ENCODE measurements at regions not wholly inside any gene's neighbourhood (a gene's known extent, or its start where the extent isn't known, plus 50 kb on each side); places are given as distances from the start of the nearest gene placed in this dataset.

DNA sequence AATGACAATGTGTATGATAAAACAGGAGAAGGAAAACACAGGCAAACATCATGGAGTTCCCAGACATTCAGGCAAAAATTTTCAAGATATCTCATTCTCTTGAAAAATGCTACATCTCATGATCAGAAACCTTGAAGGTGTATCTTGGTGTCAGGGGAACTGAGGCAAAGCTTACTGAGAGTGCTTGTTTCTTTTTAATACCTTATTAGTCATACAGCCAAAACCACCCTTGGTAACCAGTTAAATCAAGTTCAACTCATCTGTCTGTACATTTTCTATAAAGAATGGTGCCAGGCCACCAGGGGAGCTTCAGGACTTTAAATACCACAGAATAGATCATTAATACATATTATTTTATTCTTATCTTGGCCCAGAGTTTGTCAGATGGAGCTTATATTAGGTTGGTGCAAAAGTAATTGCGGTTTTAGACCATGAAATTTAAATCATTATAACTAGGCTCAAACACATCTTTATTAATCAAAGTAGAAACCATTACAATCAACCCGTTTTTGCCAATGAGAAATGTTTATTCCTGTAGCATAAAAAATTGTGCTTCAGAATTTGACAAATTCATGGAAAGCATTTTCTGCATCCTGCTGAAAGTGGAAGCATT is 1036.0 kb downstream of the AMY1C start:
- Histone ChIP-seq H3K27me3 (ENCODE audit: control insufficient read depth, insufficient read depth, low read length) (no peaks in the 10 kb centered on the region), H3K36me3 (ENCODE audit: control insufficient read depth, insufficient read depth, low read length) (no peaks in the 10 kb centered on the region), H3K4me1 (ENCODE audit: control insufficient read depth, insufficient read depth, low read length) (no peaks in the 10 kb centered on the region), H3K27ac (ENCODE audit: low read length) (no peak overlapping the region), H3K9me3 (ENCODE audit: control insufficient read depth, insufficient read depth, low read depth, low read length) (no peaks in the 10 kb centered on the region), H3K4me3 (ENCODE audit: low read depth in 2 of 2, low read length in 2 of 2) (no peak overlapping the region)
- DNase-seq (ENCODE audit: low read depth, low spot score) (no peak), ATAC-seq (no peak)
- POLR2A ChIA-PET, result no interaction called here
- CTCF ChIA-PET, result no interaction called here
- no TSS peak for BruUV-seq (replicated peaks)
- in situ Hi-C loops (cut with HindIII; ENCODE audit: low pct_unique_long_range_greater_than_20kb, low sequenced_read_pairs), result no loop called here
- intact Hi-C loops (cut with micrococcal nuclease; ENCODE audit: unreplicated experiment), result loop anchor here (10.0 kb wide), 1 partner anchor 1009 kb away; no protein-coding TSS in a partner anchor
- TF ChIP-seq SIN3A (IDR thresholded peaks at IDR 0.05; ENCODE audit: borderline replicate concordance, insufficient read depth, low read depth, low read length), result no peak
- TF ChIP-seq POLR2AphosphoS5 (IDR thresholded peaks at IDR 0.05; ENCODE audit: low read depth, low read length), result no peak
- TF ChIP-seq TCF7L2 (IDR thresholded peaks at IDR 0.05; ENCODE audit: low read depth, low read length), result no peak
- TF ChIP-seq, protein P1, sequence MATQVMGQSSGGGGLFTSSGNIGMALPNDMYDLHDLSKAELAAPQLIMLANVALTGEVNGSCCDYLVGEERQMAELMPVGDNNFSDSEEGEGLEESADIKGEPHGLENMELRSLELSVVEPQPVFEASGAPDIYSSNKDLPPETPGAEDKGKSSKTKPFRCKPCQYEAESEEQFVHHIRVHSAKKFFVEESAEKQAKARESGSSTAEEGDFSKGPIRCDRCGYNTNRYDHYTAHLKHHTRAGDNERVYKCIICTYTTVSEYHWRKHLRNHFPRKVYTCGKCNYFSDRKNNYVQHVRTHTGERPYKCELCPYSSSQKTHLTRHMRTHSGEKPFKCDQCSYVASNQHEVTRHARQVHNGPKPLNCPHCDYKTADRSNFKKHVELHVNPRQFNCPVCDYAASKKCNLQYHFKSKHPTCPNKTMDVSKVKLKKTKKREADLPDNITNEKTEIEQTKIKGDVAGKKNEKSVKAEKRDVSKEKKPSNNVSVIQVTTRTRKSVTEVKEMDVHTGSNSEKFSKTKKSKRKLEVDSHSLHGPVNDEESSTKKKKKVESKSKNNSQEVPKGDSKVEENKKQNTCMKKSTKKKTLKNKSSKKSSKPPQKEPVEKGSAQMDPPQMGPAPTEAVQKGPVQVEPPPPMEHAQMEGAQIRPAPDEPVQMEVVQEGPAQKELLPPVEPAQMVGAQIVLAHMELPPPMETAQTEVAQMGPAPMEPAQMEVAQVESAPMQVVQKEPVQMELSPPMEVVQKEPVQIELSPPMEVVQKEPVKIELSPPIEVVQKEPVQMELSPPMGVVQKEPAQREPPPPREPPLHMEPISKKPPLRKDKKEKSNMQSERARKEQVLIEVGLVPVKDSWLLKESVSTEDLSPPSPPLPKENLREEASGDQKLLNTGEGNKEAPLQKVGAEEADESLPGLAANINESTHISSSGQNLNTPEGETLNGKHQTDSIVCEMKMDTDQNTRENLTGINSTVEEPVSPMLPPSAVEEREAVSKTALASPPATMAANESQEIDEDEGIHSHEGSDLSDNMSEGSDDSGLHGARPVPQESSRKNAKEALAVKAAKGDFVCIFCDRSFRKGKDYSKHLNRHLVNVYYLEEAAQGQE (IDR thresholded peaks at IDR 0.05; ENCODE audit: insufficient read depth in 1 of 2, low read depth in 2 of 2, low read length in 1 of 2), result no peak
- TF ChIP-seq, protein P2, sequence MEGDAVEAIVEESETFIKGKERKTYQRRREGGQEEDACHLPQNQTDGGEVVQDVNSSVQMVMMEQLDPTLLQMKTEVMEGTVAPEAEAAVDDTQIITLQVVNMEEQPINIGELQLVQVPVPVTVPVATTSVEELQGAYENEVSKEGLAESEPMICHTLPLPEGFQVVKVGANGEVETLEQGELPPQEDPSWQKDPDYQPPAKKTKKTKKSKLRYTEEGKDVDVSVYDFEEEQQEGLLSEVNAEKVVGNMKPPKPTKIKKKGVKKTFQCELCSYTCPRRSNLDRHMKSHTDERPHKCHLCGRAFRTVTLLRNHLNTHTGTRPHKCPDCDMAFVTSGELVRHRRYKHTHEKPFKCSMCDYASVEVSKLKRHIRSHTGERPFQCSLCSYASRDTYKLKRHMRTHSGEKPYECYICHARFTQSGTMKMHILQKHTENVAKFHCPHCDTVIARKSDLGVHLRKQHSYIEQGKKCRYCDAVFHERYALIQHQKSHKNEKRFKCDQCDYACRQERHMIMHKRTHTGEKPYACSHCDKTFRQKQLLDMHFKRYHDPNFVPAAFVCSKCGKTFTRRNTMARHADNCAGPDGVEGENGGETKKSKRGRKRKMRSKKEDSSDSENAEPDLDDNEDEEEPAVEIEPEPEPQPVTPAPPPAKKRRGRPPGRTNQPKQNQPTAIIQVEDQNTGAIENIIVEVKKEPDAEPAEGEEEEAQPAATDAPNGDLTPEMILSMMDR (IDR thresholded peaks at IDR 0.05), result no peak

DNA sequence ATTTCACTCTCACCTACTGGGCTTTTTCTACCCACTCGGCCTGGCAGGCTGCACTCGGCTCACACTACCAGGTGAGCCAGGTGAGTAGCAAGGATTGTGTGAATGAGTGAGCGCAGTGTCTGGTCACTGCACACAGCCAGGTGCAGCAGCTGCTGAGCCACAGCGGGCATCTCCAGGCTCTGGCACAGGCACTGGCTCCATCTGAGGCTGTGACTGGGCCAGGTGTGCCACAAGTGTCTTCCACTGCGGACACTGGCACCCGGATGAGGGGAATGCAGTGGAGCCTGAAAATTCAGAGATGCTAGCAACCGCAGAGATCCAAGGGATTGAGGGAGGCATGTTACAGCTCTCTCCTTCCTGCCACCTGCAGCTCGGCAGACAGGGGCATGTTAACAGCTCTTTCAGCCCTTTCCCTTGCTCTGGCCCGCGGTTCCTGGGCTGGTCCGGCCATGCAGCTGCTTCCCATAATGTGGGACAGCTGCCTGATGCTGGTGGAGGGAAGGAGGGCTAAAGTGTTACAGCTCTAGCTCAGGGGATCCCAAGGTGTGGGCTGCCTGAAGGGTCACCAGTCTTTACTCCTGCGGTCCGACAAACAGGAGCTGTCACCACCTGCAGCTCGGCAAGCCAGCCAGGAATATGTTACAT is 1038.3 kb downstream of the AMY1C start:
- ChIA-PET CTCF (no interaction called here), POLR2A (no interaction called here)
- no peaks in the 10 kb centered on the region for H3K4me1 ChIP-seq (ENCODE audit: control insufficient read depth, insufficient read depth, low read length)
- BruUV-seq (replicated peaks), result no TSS peak
- DNase-seq (ENCODE audit: low read depth, low spot score) (no peak), ATAC-seq (no peak)
- TF ChIP-seq TCF7L2 (IDR thresholded peaks at IDR 0.05; ENCODE audit: low read depth, low read length) (no peak), SIN3A (IDR thresholded peaks at IDR 0.05; ENCODE audit: borderline replicate concordance, insufficient read depth, low read depth, low read length) (no peak), POLR2AphosphoS5 (IDR thresholded peaks at IDR 0.05; ENCODE audit: low read depth, low read length) (no peak)
- TF ChIP-seq, protein P1 (IDR thresholded peaks at IDR 0.05; ENCODE audit: insufficient read depth in 1 of 2, low read depth in 2 of 2, low read length in 1 of 2), result no peak
- TF ChIP-seq, protein P2 (IDR thresholded peaks at IDR 0.05), result no peak
- intact Hi-C loops (cut with micrococcal nuclease; ENCODE audit: unreplicated experiment), result loop anchor here (10.0 kb wide), 1 partner anchor 1007 kb away; no protein-coding TSS in a partner anchor
- H3K36me3 ChIP-seq (ENCODE audit: control insufficient read depth, insufficient read depth, low read length), result no peaks in the 10 kb centered on the region
- H3K4me3 ChIP-seq (ENCODE audit: low read depth in 2 of 2, low read length in 2 of 2), result no peak overlapping the region
- no peak overlapping the region for H3K27ac ChIP-seq (ENCODE audit: low read length)
- no peaks in the 10 kb centered on the region for H3K9me3 ChIP-seq (ENCODE audit: control insufficient read depth, insufficient read depth, low read depth, low read length)
- in situ Hi-C loops (cut with HindIII; ENCODE audit: low pct_unique_long_range_greater_than_20kb, low sequenced_read_pairs), result no loop called here
- H3K27me3 ChIP-seq (ENCODE audit: control insufficient read depth, insufficient read depth, low read length), result no peaks in the 10 kb centered on the region

All from Panc1 (cell line).